Lung (tissue), 11 donors: ENCODE measurements at regions not wholly inside any gene's neighbourhood (a gene's known extent, or its start where the extent isn't known, plus 50 kb on each side); places are given as distances from the start of the nearest gene placed in this dataset.

Experiments used
- ATAC-seq: fragments of 200-7000 bp; cut with Tn5 transposase; one replicate; pipeline ENCODE4 v1.9.1; 2020; ENCODE audit warnings: moderate number of reproducible peaks; ENCODE audit not compliant: insufficient read depth, low FRiP score
- DNase-seq, 3 donors: peaks; one replicate each; pipeline ENCODE4 v3.0.0-alpha.2; 2013 to 2017
- H3K27ac ChIP-seq, 2 donors: one replicate each; pipeline ENCODE4 v1.5.1; 2013; ENCODE audit warnings: mild to moderate bottlenecking in 2 of 2, moderate library complexity in 2 of 2, control low read depth in 1 of 2, inconsistent platforms in 1 of 2, low read depth in 1 of 2, low read length in 1 of 2
- H3K27me3 ChIP-seq, 3 donors: one replicate each; pipeline ENCODE4 v1.5.1; 2013; ENCODE audit warnings: low read length in 2 of 3; ENCODE audit not compliant: control insufficient read depth in 3 of 3, insufficient read depth in 3 of 3
- H3K36me3 ChIP-seq, 4 donors: one replicate each; pipeline ENCODE4 v1.5.1; 2013; ENCODE audit warnings: low read length in 4 of 4, mild to moderate bottlenecking in 1 of 4, moderate library complexity in 1 of 4; ENCODE audit not compliant: control insufficient read depth in 4 of 4, insufficient read depth in 4 of 4
- H3K4me1 ChIP-seq, 5 donors: one replicate each; pipeline ENCODE4 v1.5.1; 2013; ENCODE audit warnings: low read length in 5 of 5, mild to moderate bottlenecking in 2 of 5, moderate library complexity in 1 of 5; ENCODE audit not compliant: control insufficient read depth in 5 of 5, insufficient read depth in 5 of 5
- H3K4me3 ChIP-seq: one replicate; pipeline ENCODE4 v1.5.1; 2013; ENCODE audit warnings: mild to moderate bottlenecking, control low read depth, moderate library complexity
- H3K9ac ChIP-seq, 2 donors: one replicate each; pipeline ENCODE4 v1.5.1; 2013; ENCODE audit warnings: low read length in 2 of 2, control low read depth in 1 of 2; ENCODE audit not compliant: insufficient read depth in 1 of 2
- H3K9me3 ChIP-seq, 4 donors: one replicate each; pipeline ENCODE4 v1.5.1; 2013; ENCODE audit warnings: low read length in 3 of 4, mild to moderate bottlenecking in 1 of 4, moderate library complexity in 1 of 4; ENCODE audit not compliant: control insufficient read depth in 4 of 4, insufficient read depth in 3 of 4
- CTCF ChIP-seq: IDR thresholded peaks from 2 replicates; pipeline ENCODE4 v1.5.1; 2012; ENCODE audit warnings: mild to moderate bottlenecking; ENCODE audit errors: control extremely low read depth, extremely low read depth
- WGBS, 2 donors: extraction: QIAGEN DNeasy Blood & Tissue Kit; methylation state at CpG; one replicate each; pipeline ENCODE4 v1.1.7; 2013; 5-methylcytosine and 5-hydroxymethylcytosine counted together
- donor health status: control.
- donor health status: control.
- donor health status: Bipolar disorder and iron deficiency.
- donor health status: healthy.
- donor health status: DM: yes; HTN: yes; CAD: no.

GRCh38 chr5:143657647-143658285 lies 154.2 kb upstream of the HMHB1 start:
- Histone ChIP-seq H3K4me1 (peaks cover 0 to 16% (median 0%) of the 10 kb centered on the region in 5 donors), H3K9ac (no peak overlapping the region), H3K36me3 (no peaks in the 10 kb centered on the region), H3K4me3 (no peak overlapping the region), H3K9me3 (no peaks in the 10 kb centered on the region), H3K27me3 (no peaks in the 10 kb centered on the region), H3K27ac (no peak overlapping the region)
- 52 to 65% methylated on average over 3 of the region's 3 CpGs for WGBS, 2 donors
- DNase-seq (peak in 2 of 3 donors; percentile 72 to 79), ATAC-seq (no peak)
- no peak for TF ChIP-seq CTCF

GRCh38 chr5:143653766-143654282 lies 158.1 kb upstream of the HMHB1 start:
- H3K27me3 ChIP-seq: no peaks in the 10 kb centered on the region
- TF ChIP-seq CTCF: no peak
- peaks cover 0 to 12% (median 2%) of the 10 kb centered on the region in 5 donors for H3K4me1 ChIP-seq
- H3K4me3 ChIP-seq: no peak overlapping the region
- ATAC-seq: no peak
- no peaks in the 10 kb centered on the region for H3K9me3 ChIP-seq
- no peak overlapping the region for H3K9ac ChIP-seq
- WGBS, 2 donors: 95 to 96% methylated on average over 4 of the region's 4 CpGs
- DNase-seq: no peak
- no peaks in the 10 kb centered on the region for H3K36me3 ChIP-seq
- no peak overlapping the region for H3K27ac ChIP-seq

- no peak for TF ChIP-seq CTCF
- Histone ChIP-seq H3K9me3 (no peaks in the 10 kb centered on the region), H3K4me3 (no peak overlapping the region), H3K9ac (no peak overlapping the region), H3K36me3 (no peaks in the 10 kb centered on the region), H3K27me3 (no peaks in the 10 kb centered on the region), H3K4me1 (peaks cover 0 to 10% (median 2%) of the 10 kb centered on the region in 5 donors), H3K27ac (no peak overlapping the region)
- ATAC-seq: no peak
- 96 to 99% methylated on average over 2 of the region's 2 CpGs for WGBS, 2 donors
- DNase-seq: no peak
These were observed 158.7 kb upstream of the HMHB1 start for GRCh38 chr5:143653256-143653655.
